ENCODE measurements at regions not wholly inside any gene's neighbourhood (a gene's known extent, or its start where the extent isn't known, plus 50 kb on each side); places are given as distances from the start of the nearest gene placed in this dataset.

- TF ChIP-seq, protein P1, sequence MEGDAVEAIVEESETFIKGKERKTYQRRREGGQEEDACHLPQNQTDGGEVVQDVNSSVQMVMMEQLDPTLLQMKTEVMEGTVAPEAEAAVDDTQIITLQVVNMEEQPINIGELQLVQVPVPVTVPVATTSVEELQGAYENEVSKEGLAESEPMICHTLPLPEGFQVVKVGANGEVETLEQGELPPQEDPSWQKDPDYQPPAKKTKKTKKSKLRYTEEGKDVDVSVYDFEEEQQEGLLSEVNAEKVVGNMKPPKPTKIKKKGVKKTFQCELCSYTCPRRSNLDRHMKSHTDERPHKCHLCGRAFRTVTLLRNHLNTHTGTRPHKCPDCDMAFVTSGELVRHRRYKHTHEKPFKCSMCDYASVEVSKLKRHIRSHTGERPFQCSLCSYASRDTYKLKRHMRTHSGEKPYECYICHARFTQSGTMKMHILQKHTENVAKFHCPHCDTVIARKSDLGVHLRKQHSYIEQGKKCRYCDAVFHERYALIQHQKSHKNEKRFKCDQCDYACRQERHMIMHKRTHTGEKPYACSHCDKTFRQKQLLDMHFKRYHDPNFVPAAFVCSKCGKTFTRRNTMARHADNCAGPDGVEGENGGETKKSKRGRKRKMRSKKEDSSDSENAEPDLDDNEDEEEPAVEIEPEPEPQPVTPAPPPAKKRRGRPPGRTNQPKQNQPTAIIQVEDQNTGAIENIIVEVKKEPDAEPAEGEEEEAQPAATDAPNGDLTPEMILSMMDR (IDR thresholded peaks at IDR 0.05) = no peak
- no peak for TF ChIP-seq SMC3 (IDR thresholded peaks at IDR 0.05)
- TF ChIP-seq EHMT2 (IDR thresholded peaks at IDR 0.05; ENCODE audit: low read depth) = no peak
- TF ChIP-seq BHLHE40 (IDR thresholded peaks at IDR 0.05; ENCODE audit: low read depth, low read length) = no peak
- TF ChIP-seq KDM5A (IDR thresholded peaks at IDR 0.05) = no peak
- no peak for TF ChIP-seq RCOR1 (IDR thresholded peaks at IDR 0.05; ENCODE audit: low read depth, low read length)
- no peak for TF ChIP-seq KDM1A (IDR thresholded peaks at IDR 0.05; ENCODE audit: low read depth)
- no peak for TF ChIP-seq RNF2 (IDR thresholded peaks at IDR 0.05; ENCODE audit: borderline replicate concordance, low read depth)
- no peak for TF ChIP-seq JUN (IDR thresholded peaks at IDR 0.05)
- TF ChIP-seq, protein P2, sequence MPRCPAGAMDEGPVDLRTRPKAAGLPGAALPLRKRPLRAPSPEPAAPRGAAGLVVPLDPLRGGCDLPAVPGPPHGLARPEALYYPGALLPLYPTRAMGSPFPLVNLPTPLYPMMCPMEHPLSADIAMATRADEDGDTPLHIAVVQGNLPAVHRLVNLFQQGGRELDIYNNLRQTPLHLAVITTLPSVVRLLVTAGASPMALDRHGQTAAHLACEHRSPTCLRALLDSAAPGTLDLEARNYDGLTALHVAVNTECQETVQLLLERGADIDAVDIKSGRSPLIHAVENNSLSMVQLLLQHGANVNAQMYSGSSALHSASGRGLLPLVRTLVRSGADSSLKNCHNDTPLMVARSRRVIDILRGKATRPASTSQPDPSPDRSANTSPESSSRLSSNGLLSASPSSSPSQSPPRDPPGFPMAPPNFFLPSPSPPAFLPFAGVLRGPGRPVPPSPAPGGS (IDR thresholded peaks at IDR 0.05) = no peak
- no peak for TF ChIP-seq TP53 (CRISPR knock-in tag; IDR thresholded peaks at IDR 0.05)
- no peak for TF ChIP-seq POLR2A (IDR thresholded peaks at IDR 0.05; ENCODE audit: low read length)
- no peak for TF ChIP-seq NPAS2 (CRISPR knock-in tag; IDR thresholded peaks at IDR 0.05; ENCODE audit: borderline replicate concordance)
Observed at GRCh38 chr1:89462250-89462649, 62.4 kb upstream of the LRRC8B start.
